T-helper 9 cell (primary cell): ENCODE measurements at regions not wholly inside any gene's neighbourhood (a gene's known extent, or its start where the extent isn't known, plus 50 kb on each side); places are given as distances from the start of the nearest gene placed in this dataset.

Source experiments
- DNase-seq: peaks from one replicate; pipeline ENCODE4 v3.0.0-alpha.2; 2020

DNA sequence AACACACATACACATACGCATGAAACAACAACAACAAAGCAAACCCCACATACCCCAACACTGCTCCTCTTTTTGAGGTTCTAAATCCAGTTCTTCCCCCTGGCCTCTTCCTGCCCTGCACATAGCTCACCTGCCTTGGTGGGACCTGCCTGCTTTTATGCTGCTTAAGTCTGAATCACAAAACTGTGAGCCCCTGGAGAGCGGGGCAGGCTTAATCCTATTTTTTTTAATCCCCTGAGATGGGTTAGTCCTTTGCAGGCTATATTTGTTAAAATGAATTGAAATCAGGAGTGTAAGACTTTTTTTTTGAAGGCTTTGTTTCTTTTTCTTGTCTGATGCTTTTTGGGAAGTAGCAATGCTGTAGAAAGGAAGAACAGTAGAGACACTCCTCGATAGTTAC is 84.6 kb upstream of the MAX start:
- DNase-seq: no peak

DNA sequence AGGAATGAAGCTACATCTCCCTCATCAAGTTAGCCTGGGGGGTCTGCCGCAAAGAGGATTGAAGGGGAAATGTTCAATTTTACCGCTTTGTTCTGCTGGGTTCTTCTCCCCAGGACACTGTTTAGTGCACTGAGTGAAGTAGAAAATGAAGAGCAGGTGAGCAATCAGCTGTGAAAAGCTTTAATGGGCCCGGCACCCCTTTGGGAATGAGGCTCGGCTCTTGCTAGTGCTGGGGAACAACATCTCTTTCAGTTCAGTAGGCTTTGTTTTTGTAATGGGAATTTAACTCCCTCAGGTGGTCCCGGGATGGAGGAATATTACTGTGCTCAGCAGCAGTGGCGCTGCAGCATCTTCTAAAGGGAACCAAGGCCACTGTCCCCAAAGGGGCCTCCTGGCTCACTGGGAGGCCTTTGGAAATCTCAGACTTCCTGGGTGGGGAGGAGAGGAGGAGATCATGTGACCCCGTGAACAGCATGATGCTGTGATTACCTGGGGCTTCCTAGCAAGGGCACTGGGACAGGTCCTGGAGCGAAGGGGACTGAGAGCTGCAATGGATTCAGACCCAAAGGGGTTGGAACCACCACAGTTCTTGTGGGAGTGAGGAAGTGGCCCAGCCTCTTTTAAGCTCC is 85.2 kb upstream of the MAX start:
- DNase-seq: no peak

DNA sequence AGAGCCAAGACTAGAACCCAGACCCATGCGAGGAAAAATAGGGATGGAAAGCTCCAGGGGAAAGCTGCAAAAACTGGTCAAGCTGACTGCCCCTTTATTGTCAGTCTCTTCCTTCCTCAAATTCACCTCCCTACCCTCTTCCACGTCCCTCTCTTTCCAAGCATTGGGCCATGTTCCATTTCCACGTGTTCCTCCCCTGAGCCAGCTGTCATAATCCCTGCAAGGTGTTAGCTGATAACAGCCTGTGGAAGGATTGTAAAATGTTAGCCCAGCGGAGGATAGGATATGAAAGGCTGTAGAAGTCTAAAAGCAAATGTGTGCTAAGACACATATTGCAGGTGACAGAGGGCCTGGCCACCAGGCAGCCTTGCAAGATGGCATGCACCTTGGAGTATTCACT is 88.0 kb upstream of the MAX start:
- no peak for DNase-seq

DNA sequence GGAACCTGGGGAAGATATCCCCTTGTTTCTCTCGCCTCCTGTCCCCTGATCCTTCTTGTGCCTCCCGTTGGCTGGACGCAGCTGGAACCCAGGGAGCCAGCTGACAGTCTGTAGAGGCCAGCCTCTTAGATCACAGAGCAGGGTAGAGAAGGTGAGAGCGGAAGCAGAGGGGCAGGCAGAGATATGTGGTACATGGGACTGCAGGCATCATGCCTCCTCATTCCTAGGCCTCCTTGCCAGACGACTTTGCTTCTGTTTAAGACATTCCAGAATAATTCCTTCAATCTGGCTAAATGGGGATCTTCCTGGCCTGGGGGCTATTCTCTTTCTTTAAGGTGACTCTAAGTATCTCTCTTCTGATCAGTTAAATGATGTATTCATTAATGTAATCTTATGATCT is 89.4 kb upstream of the MAX start:
- no peak for DNase-seq

DNA sequence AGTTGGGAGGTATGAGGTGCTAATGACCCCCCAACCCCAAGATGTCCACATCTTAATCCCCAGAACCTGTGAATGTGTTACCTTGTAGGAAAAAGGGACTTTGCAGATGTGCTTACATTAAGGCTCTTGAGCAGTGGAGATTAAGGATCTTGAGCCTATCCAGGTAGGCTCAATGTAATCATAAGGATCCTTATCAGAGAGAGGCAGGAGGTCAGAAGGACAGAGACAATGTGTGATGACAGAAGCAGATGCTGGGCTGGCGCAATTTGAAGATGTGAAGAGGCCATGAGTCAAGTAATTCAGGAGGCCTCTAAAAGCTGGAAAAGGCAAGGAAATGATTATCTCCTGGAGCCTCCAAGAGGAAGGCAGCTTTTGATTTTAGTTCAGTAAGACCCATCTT is 90.4 kb upstream of the MAX start:
- DNase-seq: no peak

DNA sequence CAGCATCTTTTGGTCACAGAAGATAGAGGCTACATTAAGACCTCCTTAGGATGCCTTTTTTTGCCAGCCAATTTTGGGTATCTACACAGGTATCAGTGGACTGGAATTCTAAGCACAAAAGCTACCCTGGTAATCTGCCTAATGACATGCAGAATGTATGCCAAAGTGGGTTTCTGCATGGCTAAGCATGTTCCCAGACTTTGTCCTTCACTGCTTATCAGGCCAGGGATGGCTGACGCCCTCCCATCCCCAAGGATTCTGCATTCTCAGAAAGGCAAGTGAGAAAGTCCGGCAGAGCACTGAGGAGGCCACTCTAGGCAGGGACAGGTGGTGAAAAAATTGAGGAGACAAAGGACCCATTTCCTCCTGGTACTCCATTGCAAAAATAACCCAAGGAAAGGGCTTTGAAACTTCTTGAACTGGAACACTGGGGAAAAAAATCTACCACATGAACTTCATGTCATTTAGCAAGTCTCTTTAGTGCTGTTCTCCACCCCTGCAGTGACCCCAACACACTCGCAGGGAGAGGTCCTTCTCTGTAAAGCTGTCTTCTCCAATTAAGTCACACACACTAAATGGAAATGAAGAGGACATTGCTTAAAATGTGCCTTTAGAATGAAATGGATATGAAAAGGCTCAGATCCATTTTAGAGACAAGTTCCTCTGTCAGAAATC is 91.7 kb upstream of the MAX start:
- no peak for DNase-seq

DNA sequence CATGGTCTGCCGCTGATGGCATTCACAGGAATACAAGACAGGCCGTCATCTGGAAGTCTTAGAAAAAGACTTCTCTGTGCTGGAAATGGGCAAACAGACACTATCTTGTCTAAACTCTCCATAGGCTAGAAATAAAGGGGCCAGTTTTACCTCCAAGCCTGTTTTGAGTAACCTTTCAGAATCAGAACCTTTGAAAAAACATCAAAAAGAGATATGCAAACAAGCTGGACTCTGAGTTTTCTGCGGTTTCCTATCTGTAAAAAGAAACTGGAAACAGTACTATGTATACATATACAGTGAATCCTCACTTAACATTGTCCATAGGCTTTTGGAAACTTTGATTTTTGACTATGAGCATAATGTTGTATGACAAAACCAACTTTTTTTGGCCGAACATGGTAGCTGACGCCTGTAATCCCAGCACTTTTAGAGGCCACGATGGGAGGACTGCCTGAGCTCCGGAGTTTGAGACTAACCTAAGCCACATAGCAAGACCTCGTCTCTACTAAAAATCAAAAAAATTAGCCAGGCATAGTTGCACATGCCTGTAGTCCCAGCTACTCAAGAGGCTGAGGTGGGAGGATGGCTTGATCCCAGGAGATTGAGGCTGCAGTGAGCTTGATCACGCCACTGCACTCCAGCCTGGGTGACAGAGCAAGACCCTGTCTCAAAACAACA is 92.9 kb upstream of the MAX start:
- DNase-seq: no peak

DNA sequence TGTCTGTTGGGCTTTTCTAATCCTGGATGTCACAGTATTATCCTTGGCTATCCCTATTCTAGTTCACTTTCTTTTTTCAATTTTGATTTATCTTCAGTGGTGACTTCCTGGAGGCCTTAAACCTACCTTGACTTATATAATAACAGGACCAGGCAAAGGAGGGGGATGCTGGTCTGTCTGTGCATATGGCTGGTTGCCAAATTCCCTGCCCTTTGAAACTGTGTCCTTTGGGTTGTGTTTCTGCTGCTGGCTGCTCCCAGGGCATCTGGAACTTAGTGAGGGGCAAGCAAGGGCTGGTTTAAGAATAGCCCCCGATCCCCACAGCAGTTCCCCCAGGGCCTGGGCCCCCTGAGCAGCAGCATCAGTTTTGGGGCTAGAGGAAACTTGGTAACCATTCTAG is 96.0 kb upstream of the MAX start:
- no peak for DNase-seq

DNA sequence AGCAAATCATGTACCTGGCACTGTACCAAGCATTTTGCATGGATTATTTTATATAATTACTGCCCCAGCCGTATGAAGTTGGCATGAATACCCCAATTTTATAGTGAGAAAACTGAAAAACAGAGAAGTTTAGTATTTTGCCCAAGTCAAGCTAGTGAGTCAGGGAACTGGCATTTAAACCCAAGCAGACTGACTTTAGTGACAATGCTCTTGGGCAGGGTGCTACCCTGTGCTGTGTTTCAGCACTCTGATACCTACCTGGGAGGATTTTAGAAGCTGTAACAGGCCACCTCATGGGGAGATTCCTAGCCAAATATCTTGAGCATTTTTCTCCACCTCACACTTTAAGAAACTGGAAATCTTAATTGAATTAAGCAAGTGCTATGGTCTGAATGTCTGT is 98.1 kb upstream of the MAX start:
- DNase-seq: no peak

DNA sequence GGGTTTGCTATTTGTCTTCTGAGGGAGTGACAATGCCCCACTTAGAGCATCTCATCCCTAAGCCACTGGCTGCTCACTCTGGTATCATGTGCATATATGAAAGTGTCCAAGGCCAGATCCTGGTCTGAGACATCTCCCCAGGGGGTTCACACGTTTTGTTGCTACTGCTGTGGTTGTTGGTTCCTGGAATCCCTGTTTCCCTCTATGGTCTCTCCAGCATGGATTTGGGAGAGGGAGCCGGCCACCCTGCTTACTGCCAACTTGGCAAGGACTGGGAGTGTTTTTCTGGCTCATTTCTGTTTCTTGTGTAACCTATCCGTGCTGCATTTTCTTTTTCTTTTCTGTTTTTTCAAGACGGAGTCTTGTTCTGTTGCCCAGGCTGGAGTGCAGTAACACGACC is 101.3 kb upstream of the MAX start:
- DNase-seq: no peak

DNA sequence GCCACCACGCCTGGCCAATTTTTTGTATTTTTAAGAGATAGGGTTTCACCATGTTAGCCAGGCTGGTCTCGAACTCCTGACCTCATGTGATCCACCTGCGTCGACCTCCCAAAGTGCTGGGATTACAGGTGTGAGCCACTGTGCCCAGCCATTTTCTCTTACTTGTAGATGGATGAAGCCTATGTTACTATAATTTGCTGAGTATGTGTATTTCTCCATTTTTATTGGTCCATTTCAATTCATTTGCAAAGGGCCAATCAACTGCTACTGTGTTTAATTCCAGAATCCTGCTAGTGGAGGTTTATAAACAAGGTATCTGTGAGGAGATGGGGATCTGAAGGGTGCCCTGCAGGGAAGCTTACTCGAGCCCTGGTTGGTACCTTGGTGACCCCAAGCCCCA is 101.7 kb upstream of the MAX start:
- DNase-seq: no peak

DNA sequence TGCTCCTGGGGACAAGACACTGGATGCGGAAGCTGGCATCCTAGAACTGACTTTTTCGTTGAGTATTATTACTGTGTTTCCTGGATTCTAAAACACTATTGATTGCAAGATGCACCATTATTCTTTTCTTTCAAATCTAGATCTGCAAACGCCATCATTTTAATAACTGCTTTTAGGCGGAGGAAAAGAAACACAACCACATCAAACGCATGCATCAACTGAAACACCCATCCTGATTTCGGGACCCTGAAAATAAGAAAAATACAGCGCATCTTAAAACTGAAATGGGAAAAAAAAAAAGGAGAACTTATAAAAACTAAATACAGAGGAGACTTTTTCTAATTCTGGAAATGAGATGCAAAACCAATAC is 103.7 kb upstream of the MAX start:
- no peak for DNase-seq

DNA sequence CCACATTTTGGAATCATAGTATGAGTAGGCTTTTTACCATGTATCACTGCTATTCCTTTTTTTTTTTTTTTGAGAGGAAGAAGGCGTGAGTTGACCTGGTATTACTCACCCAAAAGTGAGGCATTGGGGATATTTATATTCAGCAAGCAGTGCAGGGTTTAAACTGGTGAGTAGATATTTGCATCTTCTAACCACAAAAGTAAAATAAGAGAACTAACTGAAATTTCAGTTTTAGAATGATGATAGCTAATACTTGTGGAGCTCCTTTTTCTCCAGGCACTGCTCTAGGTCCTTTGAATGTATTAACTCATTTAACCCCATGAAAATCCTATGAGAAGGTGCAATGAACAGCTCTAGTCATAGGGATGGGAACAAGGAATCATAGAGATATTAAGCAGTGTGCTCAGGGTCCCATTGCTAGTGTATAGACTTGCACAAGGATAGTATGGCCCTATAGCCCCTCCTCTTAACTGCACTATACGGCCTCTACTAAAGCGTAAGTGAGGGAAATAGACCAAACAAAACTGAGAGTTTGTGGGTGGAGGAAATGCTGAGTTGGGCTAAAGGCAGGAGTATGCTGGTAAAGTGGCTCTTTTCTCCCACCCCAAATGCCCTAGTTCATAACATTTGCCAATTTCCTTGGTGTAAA is 104.3 kb upstream of the MAX start:
- no peak for DNase-seq

DNA sequence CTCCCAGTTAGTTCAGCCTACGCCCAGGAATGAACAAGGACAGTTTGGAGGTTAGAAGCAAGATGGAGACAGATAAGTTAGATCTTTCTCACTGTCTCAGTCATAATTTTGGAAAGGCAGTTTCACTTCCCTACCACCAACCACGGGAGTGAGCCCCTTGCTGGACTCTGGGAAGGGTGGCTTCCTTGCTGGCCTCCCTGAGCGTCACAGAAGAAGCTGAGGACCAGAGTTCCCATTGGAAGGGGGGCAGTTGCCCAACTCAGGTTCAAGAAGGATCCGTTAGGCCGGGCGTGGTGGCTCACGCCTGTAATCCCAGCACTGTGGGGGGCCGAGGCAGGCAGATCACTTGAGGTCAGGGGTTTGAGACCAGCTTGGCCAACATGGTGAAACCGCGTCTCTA is 106.2 kb upstream of the MAX start:
- no peak for DNase-seq

DNA sequence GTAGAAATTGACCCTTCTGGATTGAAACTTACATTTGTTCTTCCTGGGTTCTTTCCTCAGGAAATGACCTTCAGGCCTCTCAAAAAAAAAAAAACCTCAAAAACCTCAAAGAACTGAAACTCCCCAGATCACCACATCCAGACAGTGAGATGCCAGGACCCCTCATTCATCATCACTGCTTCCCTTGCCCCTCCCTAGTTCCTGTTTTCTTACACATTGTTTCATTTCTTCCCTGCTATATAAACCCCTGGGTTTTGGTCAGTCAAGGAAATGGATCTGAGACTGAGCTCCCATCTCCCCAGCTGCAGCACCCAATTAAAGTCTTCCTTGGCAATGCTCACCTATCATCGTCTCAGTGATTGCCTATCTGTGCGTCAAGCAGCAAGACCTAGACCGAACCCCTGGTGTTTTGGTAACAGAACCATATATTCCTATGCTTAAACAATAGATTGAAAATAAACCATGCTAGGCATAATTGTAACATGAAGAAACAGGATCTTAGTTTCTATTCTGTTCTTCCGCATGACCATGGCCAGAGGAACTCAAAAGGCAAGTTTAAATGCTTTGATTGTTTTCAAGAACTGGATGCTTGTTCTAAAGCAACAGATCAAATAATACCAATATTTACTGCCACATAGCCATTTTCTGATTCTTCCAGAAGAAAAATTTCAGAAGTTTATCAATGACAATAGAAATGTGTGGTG is 108.0 kb upstream of the MAX start:
- no peak for DNase-seq

DNA sequence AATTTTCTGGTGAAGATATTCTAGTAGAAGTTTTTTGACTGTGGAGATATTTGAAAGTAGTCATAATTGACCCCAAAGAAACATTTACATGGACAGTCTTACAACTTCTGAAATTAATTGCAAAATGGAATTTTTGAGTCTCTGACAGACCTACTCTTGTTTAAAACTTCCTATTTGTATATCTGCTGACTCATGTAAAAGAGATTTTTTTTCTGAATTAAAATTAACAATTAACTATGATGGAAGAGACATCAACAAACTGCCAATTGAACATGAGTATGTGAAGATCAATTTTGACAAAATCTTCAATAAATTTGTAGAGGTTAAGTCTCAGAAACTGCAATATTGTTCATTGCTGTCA is 108.5 kb upstream of the MAX start:
- no peak for DNase-seq

DNA sequence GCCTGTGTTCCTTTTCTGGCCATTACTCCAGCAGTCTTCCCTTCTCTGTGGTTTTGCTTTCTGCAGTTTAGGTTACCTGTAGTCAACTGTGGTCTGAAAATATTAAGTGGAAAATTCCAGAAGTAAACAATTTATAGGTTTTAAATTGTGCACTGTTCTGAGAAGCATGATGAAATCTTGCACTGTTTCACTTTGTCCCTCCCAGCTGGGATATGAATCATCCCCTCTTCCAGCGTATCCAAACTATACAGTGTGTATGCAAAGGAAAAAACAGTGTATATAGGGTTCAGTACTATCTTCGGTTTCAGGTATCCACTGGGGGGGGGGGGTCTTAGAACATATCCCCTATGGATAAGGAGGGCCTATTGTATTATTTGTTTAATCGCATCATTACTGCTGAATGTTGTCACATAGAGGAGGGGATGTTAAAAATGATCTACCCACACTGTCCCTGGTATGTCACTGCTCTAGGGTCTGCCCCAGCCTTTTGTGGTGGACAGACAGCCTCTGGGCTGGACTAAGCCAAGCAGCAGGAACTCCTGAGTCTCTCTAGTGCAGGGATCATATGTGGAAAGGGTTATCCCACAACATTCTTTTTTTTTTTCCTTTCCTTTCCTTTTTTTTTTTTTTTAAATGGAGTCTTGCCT is 109.1 kb upstream of the MAX start:
- no peak for DNase-seq

DNA sequence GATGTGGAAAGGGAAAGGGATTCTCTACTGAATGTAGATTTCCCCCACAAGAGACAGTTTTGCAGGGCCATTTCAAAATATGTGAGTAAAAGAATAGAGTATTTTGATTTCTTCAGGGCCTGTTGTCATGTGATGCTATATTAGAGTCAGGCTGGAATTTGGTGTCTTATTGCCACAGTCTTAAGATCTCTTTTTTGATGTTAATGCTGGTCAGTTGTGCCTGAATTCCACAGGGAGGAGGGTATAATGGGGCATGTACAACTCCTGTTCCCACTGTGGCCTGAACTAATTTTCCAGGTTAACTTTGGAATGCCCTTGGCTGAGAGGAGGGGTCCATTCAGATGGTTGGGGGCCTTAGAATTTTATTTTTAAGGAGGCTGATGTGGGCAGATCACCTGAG is 111.0 kb upstream of the MAX start:
- no peak for DNase-seq

DNA sequence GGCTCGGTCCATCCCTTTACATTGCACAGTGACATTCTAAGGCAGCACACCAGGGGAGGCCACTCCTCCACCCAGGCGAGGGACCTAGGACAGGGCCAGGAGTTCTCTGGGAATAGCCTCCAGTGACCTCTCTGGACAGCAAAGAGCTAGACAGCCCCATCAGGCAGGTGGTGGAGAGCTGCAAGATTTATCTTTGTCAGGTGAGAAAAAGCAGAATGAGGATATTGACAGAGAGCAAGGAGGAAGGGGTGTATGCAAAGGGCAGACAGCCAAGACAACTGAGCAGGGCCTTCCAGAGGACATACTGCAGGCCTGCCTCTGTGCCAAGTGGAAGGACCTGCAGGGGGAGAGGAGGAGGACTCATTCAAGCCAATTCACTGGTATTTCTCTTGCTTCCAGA is 112.4 kb upstream of the MAX start:
- no peak for DNase-seq

DNA sequence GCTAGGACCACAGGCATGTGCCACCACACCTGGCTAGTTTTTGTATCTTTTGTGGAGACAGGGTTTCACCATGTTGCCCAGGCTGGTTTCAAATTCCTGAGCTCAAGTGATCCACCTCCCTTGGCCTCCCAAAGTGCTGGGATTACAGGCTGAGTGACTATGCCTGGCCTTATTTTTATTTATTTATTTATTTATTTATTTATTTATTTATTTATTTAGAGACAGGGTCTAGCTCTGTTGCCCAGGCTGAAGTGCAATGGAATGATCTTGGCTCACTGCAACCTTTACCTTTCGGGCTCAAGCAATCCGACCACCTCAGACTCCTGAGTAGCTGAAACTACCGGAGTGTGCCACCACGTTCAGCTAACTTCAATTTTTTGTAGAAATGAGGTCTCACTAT is 117.0 kb upstream of the MAX start:
- DNase-seq: no peak

DNA sequence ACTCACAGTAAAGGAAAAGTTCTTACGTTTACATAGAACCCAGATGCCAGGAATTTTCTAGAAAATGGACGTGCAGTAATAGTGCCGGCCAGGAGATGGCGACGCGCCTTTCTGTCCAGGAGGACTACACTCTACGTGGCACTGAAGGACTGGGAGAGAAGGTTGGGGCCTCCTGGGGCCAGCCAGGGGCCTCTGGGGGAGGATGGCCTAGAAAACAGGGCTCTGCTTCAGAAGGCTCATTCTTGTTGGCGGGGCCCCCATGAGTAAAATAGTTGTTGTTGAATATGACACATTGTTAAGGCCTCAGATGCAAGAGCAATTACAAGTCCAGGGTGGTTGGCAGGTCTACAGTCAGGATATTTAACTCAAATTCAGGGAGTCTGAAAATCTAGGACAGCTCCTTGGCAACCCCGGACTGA is 120.1 kb upstream of the MAX start:
- peak; percentile 21 for DNase-seq

DNA sequence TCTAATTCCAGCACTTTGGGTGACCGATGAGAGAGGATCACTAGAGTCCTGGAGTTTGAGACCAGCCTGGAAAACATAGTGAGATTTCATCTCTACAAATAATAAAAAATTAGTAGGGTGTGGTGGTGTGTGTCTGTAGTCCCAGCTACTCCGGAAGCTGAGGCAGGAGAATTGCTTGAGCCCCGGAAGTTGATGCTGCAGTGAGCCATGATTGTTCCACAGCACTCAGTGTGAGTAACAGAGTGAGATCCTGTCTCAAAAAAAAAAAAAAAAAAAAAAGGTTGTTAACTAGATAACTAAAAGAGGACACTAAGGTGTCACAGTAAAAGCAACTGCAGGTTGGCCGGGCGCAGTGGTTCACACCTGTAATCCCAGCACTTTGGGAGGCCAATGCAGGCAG is 121.3 kb upstream of the MAX start:
- no peak for DNase-seq

DNA sequence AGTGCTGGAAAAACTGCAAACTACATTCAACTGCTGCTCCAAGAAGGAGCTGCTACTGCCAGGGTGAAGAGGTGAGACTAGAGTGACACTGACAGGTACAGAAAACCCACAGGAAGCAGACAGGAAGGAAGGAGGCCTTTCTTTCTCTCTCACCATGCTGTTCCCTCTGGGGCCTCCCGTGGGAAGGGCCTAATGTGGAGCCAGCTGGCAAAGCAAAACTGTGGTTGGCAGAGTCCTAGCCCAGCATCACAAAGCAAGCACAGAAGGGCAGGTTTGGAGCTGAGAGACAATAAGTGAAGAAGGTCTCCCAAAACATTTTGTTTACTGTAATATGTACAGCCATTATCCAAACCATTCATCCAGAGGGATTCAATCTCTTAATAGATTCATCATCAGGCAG is 122.5 kb upstream of the MAX start:
- DNase-seq: no peak
